ENCODE measurements at regions not wholly inside any gene's neighbourhood (a gene's known extent, or its start where the extent isn't known, plus 50 kb on each side); places are given as distances from the start of the nearest gene placed in this dataset.

- H3K9me2 ChIP-seq (ENCODE audit: low read depth, low read length): no peaks in the 10 kb centered on the region
- H4K20me1 ChIP-seq (ENCODE audit: insufficient read depth, low read length): no peaks in the 10 kb centered on the region
- no peaks in the 10 kb centered on the region for H3K9me3 ChIP-seq (ENCODE audit: low read length)
- TF ChIP-seq EZH2 (IDR thresholded peaks at IDR 0.05; ENCODE audit: borderline replicate concordance, low read length) (no peak), CTCF (IDR thresholded peaks at IDR 0.05; ENCODE audit: low read length) (no peak)
- no peak overlapping the region for H3K27ac ChIP-seq (ENCODE audit: low read depth, low read length, poor library complexity, severe bottlenecking)
- H3K79me2 ChIP-seq (ENCODE audit: insufficient read depth, low read length): no peaks in the 10 kb centered on the region
- H2AFZ ChIP-seq (ENCODE audit: low read length): no peak overlapping the region
- H3K4me3 ChIP-seq (ENCODE audit: low read depth, low read length, poor library complexity, severe bottlenecking): no peak overlapping the region
- H3K36me3 ChIP-seq (ENCODE audit: insufficient read depth, low read length): no peaks in the 10 kb centered on the region
- H3K4me1 ChIP-seq (ENCODE audit: insufficient read depth, low read length, severe bottlenecking): no peaks in the 10 kb centered on the region
- H3K9ac ChIP-seq (ENCODE audit: low read length): no peak overlapping the region
- H3F3A ChIP-seq (ENCODE audit: insufficient read depth, low read length): no peaks in the 10 kb centered on the region
- H3K27me3 ChIP-seq (ENCODE audit: insufficient read depth, low read length): no peaks in the 10 kb centered on the region
- H3K4me2 ChIP-seq (ENCODE audit: low read length): no peak overlapping the region
Observed at GRCh38 chr3:18778598-18778997, 353.5 kb upstream of the SATB1 start.

- Histone ChIP-seq H2AFZ (ENCODE audit: low read length) (no peak overlapping the region), H3F3A (ENCODE audit: insufficient read depth, low read length) (no peaks in the 10 kb centered on the region), H3K79me2 (ENCODE audit: insufficient read depth, low read length) (no peaks in the 10 kb centered on the region), H3K9ac (ENCODE audit: low read length) (no peak overlapping the region), H3K36me3 (ENCODE audit: insufficient read depth, low read length) (no peaks in the 10 kb centered on the region), H3K27me3 (ENCODE audit: insufficient read depth, low read length) (no peaks in the 10 kb centered on the region), H3K4me1 (ENCODE audit: insufficient read depth, low read length, severe bottlenecking) (no peaks in the 10 kb centered on the region), H3K4me2 (ENCODE audit: low read length) (no peak overlapping the region), H3K9me3 (ENCODE audit: low read length) (no peaks in the 10 kb centered on the region), H4K20me1 (ENCODE audit: insufficient read depth, low read length) (no peaks in the 10 kb centered on the region), H3K27ac (ENCODE audit: low read depth, low read length, poor library complexity, severe bottlenecking) (no peak overlapping the region), H3K4me3 (ENCODE audit: low read depth, low read length, poor library complexity, severe bottlenecking) (no peak overlapping the region), H3K9me2 (ENCODE audit: low read depth, low read length) (no peaks in the 10 kb centered on the region)
- TF ChIP-seq EZH2 (IDR thresholded peaks at IDR 0.05; ENCODE audit: borderline replicate concordance, low read length) (no peak), CTCF (IDR thresholded peaks at IDR 0.05; ENCODE audit: low read length) (no peak)
Observed at GRCh38 chr3:18778094-18778493, 353.0 kb upstream of the SATB1 start.

GRCh38 chr3:18775501-18775900, 350.4 kb upstream of the SATB1 start:
- Histone ChIP-seq H3F3A (ENCODE audit: insufficient read depth, low read length) (no peaks in the 10 kb centered on the region), H3K4me2 (ENCODE audit: low read length) (no peak overlapping the region), H3K36me3 (ENCODE audit: insufficient read depth, low read length) (no peaks in the 10 kb centered on the region), H3K79me2 (ENCODE audit: insufficient read depth, low read length) (no peaks in the 10 kb centered on the region), H3K4me3 (ENCODE audit: low read depth, low read length, poor library complexity, severe bottlenecking) (no peak overlapping the region), H3K9me2 (ENCODE audit: low read depth, low read length) (no peaks in the 10 kb centered on the region), H4K20me1 (ENCODE audit: insufficient read depth, low read length) (no peaks in the 10 kb centered on the region), H2AFZ (ENCODE audit: low read length) (no peak overlapping the region), H3K4me1 (ENCODE audit: insufficient read depth, low read length, severe bottlenecking) (no peaks in the 10 kb centered on the region), H3K9me3 (ENCODE audit: low read length) (no peaks in the 10 kb centered on the region), H3K27ac (ENCODE audit: low read depth, low read length, poor library complexity, severe bottlenecking) (no peak overlapping the region), H3K9ac (ENCODE audit: low read length) (no peak overlapping the region), H3K27me3 (ENCODE audit: insufficient read depth, low read length) (no peaks in the 10 kb centered on the region)
- TF ChIP-seq CTCF (IDR thresholded peaks at IDR 0.05; ENCODE audit: low read length) (no peak), EZH2 (IDR thresholded peaks at IDR 0.05; ENCODE audit: borderline replicate concordance, low read length) (no peak)
